ENCODE measurements at regions not wholly inside any gene's neighbourhood (a gene's known extent, or its start where the extent isn't known, plus 50 kb on each side); places are given as distances from the start of the nearest gene placed in this dataset.
"Not testable (repeated sequence)": the region's sequence is repeated elsewhere in the genome, so short reads cannot be mapped to it uniquely, and the experiment has no call there.

GRCh38 chr16:52298769-52299168 lies 248.2 kb downstream of the TOX3 start:
- Histone ChIP-seq H3K4me2 (ENCODE audit: low read length) (no peak overlapping the region), H3K4me3 (replicated peaks in 1 of 2; ENCODE audit: low read depth in 1 of 2, low read length in 2 of 2) (no peak overlapping the region), H3K4me1 (ENCODE audit: control insufficient read depth in 1 of 2, insufficient read depth in 2 of 2, low read length in 2 of 2) (no peaks in the 10 kb centered on the region), H3K27me3 (ENCODE audit: insufficient read depth, low read length) (no peaks in the 10 kb centered on the region), H3K36me3 (ENCODE audit: control insufficient read depth in 1 of 2, insufficient read depth in 2 of 2, low read length in 2 of 2) (no peaks in the 10 kb centered on the region), H3K27ac (ENCODE audit: low read depth, low read length) (no peak overlapping the region), H3K9me3 (ENCODE audit: control insufficient read depth in 1 of 2, insufficient read depth in 1 of 2, low read depth in 1 of 2, low read length in 2 of 2) (peaks cover 10 to 24% of the 10 kb centered on the region in 2 experiments; a peak in 2 of 4 replicates), H3K79me2 (ENCODE audit: insufficient read depth, low read length) (no peaks in the 10 kb centered on the region), H3K9me2 (ENCODE audit: insufficient read depth) (no peaks in the 10 kb centered on the region), H2AFZ (ENCODE audit: low read depth, low read length, poor library complexity, severe bottlenecking) (no peak overlapping the region), H4K20me1 (ENCODE audit: insufficient read depth) (no peaks in the 10 kb centered on the region), H3K9ac (ENCODE audit: low read length) (no peak overlapping the region)
- intact Hi-C loops (cut with micrococcal nuclease), result no loop called here
- TF ChIP-seq, protein P1, sequence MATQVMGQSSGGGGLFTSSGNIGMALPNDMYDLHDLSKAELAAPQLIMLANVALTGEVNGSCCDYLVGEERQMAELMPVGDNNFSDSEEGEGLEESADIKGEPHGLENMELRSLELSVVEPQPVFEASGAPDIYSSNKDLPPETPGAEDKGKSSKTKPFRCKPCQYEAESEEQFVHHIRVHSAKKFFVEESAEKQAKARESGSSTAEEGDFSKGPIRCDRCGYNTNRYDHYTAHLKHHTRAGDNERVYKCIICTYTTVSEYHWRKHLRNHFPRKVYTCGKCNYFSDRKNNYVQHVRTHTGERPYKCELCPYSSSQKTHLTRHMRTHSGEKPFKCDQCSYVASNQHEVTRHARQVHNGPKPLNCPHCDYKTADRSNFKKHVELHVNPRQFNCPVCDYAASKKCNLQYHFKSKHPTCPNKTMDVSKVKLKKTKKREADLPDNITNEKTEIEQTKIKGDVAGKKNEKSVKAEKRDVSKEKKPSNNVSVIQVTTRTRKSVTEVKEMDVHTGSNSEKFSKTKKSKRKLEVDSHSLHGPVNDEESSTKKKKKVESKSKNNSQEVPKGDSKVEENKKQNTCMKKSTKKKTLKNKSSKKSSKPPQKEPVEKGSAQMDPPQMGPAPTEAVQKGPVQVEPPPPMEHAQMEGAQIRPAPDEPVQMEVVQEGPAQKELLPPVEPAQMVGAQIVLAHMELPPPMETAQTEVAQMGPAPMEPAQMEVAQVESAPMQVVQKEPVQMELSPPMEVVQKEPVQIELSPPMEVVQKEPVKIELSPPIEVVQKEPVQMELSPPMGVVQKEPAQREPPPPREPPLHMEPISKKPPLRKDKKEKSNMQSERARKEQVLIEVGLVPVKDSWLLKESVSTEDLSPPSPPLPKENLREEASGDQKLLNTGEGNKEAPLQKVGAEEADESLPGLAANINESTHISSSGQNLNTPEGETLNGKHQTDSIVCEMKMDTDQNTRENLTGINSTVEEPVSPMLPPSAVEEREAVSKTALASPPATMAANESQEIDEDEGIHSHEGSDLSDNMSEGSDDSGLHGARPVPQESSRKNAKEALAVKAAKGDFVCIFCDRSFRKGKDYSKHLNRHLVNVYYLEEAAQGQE (IDR thresholded peaks at IDR 0.05; ENCODE audit: low read depth), result no peak
- TF ChIP-seq ELF1 (IDR thresholded peaks at IDR 0.05; ENCODE audit: borderline replicate concordance, low read depth) (no peak), POLR2AphosphoS5 (IDR thresholded peaks at IDR 0.05; ENCODE audit: low read depth, low read length) (no peak), YY1 (IDR thresholded peaks at IDR 0.05; ENCODE audit: extremely low read depth, insufficient replicate concordance, low read depth, low read length) (no peak), FOSL1 (IDR thresholded peaks at IDR 0.05; ENCODE audit: low read depth) (no peak), CEBPB (IDR thresholded peaks at IDR 0.05; ENCODE audit: low read depth) (no peak), SIN3A (IDR thresholded peaks at IDR 0.05; ENCODE audit: low read depth) (no peak), ZBTB33 (IDR thresholded peaks at IDR 0.05; ENCODE audit: extremely low read depth, insufficient replicate concordance, low read length) (no peak), CTCF (IDR thresholded peaks at IDR 0.05 in 2 of 3, conservative IDR thresholded peaks at IDR 0.05 in 1 of 3; ENCODE audit: borderline replicate concordance in 1 of 3, insufficient read depth in 1 of 3, low read depth in 2 of 3, low read length in 2 of 3) (no peak), CBX3 (IDR thresholded peaks at IDR 0.05; ENCODE audit: low read depth) (no peak), RAD21 (IDR thresholded peaks at IDR 0.05; ENCODE audit: low read depth) (no peak), EZH2 (IDR thresholded peaks at IDR 0.05) (no peak)
- ChIA-PET POLR2A (no interaction called here), CTCF (no interaction called here), RAD21 (ENCODE audit: low non-redundant PET in 1 of 2, low total read pairs in 2 of 2, uncharacterized antibody in 2 of 2, unreplicated experiment in 2 of 2) (no interaction called here)
- ATAC-seq (no peak), DNase-seq (ENCODE audit: low read depth, low spot score) (no peak)
- BruUV-seq (replicated peaks), result no TSS peak

DNA sequence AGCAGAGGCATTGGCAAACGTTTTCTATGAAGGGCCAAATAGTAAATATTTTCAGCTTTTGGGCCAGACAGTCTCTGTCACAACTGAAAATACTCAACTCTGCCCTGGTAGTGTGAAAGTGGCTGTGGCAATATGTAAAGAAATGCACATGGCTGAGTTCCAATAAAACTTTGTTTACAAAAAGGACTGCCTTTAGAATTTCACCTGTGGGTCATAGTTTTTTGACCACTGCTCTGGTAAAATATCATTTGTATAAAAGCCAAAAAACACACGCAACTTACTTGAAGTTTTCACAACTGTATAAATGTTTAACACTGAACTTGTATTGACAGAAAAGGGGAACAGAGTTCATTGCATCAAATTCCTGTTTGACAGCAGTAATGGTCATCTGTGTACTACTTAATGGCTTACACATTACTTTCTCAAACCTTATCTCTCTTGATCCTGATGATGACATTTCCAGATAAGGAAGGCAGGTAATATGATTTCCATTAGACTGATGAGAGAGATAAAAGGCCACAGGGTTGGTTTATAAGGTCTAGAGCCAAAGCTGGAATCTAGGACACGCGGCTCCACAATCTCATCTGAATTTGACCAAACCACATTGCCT lies 250.1 kb downstream of the TOX3 start:
- CTCF ChIA-PET; H3K27ac ChIP-seq (ENCODE audit: low read depth, low read length); H3K27me3 ChIP-seq (ENCODE audit: insufficient read depth, low read length); ATAC-seq; POLR2A ChIA-PET; H3K4me1 ChIP-seq (ENCODE audit: control insufficient read depth in 1 of 2, insufficient read depth in 2 of 2, low read length in 2 of 2); H3K36me3 ChIP-seq (ENCODE audit: control insufficient read depth in 1 of 2, insufficient read depth in 2 of 2, low read length in 2 of 2); DNase-seq (ENCODE audit: low read depth, low spot score); intact Hi-C loops (cut with micrococcal nuclease); H3K9me2 ChIP-seq (ENCODE audit: insufficient read depth); H2AFZ ChIP-seq (ENCODE audit: low read depth, low read length, poor library complexity, severe bottlenecking); H3K4me3 ChIP-seq (replicated peaks in 1 of 2; ENCODE audit: low read depth in 1 of 2, low read length in 2 of 2); H4K20me1 ChIP-seq (ENCODE audit: insufficient read depth); BruUV-seq (replicated peaks); H3K9ac ChIP-seq (ENCODE audit: low read length); H3K4me2 ChIP-seq (ENCODE audit: low read length); H3K79me2 ChIP-seq (ENCODE audit: insufficient read depth, low read length); RAD21 ChIA-PET (ENCODE audit: low non-redundant PET in 1 of 2, low total read pairs in 2 of 2, uncharacterized antibody in 2 of 2, unreplicated experiment in 2 of 2): not testable (repeated sequence)
- H3K9me3 ChIP-seq (ENCODE audit: control insufficient read depth in 1 of 2, insufficient read depth in 1 of 2, low read depth in 1 of 2, low read length in 2 of 2), result peaks cover 10 to 24% of the 10 kb centered on the region in 2 experiments; a peak in 2 of 4 replicates
